Right kidney (tissue), 1 donor: ENCODE measurements at regions not wholly inside any gene's neighbourhood (a gene's known extent, or its start where the extent isn't known, plus 50 kb on each side); places are given as distances from the start of the nearest gene placed in this dataset.
A peak's percentile ranks its signal among the peaks of the same experiment; 100 is the strongest.
"Not testable (repeated sequence)": the region's sequence is repeated elsewhere in the genome, so short reads cannot be mapped to it uniquely, and the experiment has no call there.

Experiments
- DNase-seq: peaks from one replicate; pipeline ENCODE4 v3.0.0-alpha.2; 2016

DNA sequence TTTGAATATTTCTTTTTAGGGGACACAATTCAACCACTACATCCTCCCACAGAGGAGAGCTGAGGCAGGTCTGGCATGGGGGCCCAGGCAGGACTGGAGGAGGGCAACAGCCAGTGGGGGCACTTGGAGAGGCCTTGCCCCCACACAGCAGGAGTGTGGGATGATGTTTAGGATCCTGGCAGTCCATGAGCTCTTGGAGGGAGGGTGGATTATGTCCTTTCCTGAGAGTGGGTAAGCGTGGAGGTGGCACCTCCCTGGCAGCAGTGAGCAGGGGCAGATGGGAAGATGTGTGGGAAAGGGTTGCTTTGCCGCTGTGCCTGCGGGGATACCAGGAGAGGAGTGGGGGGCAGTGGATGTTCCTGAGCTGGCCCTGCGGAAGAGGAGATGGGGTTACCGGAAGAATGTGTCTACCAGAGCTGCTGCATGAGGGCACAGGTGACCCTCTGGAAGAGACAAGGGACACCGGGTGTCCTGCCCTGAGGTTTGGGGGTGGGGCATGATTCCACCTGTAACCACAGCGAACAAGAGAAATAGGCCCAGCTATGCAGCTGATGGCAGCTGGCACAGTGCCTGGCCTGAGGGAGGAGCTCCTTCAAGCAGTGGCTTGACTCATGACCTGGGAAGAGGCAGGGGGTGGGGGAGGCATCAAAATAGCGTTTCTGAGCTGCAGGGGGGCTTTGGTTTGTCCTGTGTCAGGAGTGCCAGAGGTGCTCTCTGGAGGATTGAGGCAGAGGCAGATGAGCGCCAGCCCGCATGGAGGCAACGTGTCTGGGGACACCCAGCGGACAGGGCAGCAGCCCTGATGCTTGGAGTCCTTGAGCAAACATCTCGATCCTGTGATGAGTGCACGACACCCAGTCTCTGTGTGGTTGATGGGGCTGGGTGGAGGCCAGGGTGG, 123.9 kb upstream of the TMPRSS2 start:
- no peak for DNase-seq

DNA sequence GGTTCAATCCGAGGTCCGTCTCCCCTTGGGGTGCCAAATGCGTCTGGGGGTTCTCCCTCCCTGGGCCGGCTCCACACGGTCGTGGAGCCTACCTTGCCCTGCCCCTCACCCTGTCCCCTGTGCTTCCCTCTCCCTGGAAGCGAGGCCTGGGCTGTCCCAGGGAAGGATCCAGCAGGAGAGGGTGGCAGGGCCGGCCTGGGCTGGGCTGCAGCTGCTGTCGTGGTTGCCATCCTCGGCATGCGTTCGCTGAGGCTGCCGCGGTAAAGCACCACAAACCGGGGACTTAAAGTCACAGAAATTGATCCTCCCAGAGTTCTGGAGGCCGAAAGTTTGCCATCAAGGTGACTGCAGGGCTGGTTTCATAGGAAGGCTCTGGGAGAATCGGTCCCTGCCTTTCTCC, 123.0 kb upstream of the TMPRSS2 start:
- DNase-seq, result no peak

DNA sequence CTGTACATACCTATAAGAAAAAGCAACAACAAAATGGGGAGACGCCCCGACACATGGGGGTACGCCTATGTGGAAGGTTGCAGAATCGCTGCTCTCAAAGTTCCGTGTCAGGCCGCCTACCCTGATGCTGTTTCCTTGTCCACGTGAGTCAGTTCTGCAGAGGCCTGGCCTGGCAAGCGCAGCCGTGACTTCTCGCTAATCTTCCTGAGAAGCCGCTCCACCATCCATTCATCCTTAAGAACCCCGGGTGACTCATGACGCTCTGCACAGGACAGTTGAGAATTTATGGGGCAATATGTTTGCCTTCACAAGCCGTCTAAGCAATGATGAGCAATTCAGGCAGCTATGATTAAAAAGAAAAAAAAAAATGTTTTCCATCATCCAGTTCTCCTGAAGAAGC, 122.3 kb upstream of the TMPRSS2 start:
- no peak for DNase-seq

DNA sequence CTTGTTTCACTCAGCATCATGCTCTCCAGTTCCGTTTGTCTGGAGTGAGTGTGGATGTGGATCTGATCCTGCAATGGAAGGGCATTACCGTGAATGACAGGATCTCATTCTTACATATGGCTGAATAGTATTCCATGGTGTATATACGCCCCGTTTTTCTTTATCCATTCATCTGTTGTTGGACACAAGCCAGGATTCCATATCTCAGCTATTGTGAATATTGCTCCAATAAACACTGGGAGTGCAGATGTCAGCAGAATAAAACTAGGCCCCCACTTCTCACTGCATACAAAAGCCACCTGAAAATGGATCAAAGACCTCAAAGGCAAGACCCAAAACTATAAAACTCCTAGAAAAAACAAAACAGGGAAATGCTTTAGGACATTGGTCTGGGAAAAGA, 120.3 kb upstream of the TMPRSS2 start:
- DNase-seq, result no peak

DNA sequence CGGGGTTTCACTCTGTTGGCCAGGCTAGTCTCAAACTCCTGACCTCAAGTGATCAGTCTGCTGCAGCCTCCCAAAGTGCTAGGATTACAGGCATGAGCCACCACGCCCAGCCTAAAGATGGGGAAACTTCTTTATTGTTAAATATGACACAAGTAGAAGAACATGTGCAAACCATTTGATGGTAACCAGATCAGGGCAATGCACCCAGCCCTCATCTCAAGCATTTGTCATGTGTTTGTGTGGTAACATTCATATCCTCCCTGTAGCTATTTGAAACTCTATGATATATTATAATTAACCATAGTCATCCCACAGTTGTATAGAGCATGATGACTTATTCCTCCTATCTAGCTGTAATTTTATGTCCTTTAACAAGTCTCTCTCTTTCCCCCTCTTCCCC, 119.5 kb upstream of the TMPRSS2 start:
- no peak for DNase-seq

DNA sequence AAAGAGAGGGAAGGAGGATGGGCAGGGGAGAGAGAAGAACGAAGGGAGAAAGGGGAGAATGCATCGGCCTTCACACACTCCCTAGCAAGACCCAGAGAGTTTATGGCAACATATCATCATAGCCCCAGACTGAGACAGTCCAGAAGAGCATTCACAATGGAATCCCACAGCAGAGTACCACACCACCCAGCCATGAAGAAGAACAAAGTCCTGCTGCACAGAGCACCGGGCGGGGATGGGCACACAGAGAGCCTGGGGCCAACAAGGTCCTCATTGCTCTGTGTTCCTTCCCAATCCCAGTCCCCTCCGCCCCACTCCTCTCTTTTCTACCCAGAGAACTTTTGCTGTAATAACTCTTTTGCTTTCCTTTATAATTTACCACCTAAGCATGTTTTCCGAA, 118.1 kb upstream of the TMPRSS2 start:
- DNase-seq, result no peak

DNA sequence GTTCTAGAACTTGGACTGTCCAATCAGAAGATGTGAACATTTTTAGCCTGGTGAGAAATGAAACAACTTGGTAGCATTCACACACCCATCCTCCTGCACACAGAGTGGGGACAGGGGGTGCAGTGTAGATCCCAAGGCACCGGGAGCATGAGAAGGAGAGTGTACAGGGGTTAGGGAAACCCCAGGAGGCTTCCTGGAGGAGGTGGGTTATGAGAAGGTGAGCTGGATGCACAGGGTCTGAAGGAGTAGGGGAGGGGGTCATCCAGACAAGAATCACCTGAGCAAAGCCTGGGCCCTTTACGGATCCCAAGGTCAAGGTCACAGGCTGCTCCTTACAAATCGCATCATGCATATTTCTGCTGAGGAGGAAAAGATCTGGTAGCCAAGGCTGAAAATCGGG, 117.5 kb upstream of the TMPRSS2 start:
- DNase-seq, result no peak

DNA sequence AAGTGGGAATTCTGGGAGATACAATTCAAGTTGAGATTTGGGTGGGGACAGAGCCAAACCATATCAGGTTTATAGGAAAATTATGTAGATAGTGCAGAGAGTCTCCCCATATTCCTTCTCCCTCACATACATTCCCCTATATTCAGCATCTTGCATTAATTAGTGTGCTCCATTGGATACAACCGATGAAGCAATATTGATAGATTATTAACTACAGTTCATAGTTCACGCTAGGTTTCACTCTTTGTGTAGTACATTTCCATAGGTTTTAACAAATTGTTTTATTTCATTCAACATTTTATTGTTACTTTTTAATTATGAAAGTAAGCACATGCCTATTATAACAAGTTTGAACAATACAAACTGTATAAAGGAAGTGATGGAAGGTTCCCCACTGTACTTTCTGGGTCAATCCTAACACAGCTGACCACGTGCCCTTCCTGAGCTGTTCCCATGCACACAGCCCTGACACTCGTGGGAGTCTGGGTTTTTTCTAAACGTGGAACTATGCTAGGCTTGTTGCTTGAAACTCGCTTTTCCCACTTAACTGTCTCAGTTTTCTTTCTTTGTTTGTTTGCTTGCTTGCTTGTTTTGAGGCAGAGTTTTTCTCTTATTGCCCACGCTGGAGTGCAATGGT, 116.8 kb upstream of the TMPRSS2 start:
- DNase-seq, result no peak

DNA sequence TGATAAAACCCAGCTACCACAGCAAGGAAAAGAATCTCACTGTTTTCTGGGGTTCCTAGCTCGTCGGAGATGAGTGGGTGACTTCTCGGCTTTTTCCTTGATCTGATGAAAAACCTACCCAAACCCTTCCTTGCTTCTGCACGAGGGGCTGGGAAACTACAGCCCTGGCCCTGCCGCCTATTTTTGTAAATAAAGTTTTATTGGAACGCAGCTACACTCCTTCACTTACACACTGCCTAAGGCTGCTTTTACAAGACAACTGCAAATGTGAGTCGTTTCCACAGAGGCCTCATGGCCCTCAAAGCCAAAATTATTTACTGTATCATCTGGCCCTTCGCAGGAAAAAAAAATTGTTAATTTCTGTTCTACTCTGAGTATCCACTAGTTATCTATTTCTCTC, 116.0 kb upstream of the TMPRSS2 start:
- no peak for DNase-seq

DNA sequence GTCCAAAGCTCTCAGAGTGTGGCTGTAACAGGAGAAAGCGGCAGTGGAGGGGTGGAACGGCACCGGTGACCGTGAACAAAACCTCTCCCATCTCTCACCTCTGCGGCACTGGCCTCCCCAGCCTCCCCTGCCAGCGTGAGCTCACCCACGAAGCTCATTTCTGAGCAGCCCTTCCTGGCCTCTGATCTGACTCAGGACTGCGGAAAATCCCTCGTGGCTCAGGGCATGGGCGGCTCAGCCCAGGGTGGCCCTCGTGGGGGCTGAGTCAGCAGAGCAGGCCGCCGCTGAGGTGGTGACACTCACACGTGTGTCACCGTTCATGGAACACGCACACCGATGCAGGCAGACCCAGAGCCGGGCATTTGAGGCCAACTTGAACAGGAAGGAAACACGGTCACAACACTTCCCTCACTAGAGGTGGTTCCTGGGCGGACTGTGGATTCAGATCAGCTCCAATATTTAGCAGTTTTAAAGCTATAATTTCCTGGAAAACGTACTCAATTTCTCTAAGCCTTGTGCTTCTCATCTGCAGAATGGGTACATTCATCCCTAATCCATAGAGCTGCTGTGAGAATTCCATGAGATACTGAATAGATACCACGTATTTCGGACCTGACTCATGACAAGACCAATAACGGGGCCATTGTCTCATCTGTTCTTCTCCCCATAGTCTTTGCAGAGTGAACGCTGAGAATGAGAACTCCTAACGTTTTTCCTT, 115.0 kb upstream of the TMPRSS2 start:
- DNase-seq, result no peak

DNA sequence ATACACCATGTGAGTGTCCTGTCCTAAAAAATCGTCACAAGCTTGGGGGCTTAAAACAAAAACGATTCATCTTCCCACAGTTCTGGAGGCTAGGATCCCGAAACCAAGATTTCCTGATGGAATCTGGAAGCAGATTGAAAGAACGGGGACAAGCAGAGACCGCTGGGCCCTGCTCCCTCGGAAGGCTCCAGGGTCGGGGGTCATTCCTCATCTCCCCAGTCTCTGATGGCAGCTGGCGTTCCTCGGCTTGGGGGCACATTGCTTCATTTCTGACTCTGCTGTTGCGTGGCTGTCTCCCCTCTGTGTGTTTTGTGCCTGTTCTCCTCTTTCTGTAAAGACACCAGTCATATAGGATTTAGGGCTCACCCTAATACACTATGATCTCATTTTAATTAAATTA, 114.2 kb upstream of the TMPRSS2 start:
- DNase-seq, result no peak

DNA sequence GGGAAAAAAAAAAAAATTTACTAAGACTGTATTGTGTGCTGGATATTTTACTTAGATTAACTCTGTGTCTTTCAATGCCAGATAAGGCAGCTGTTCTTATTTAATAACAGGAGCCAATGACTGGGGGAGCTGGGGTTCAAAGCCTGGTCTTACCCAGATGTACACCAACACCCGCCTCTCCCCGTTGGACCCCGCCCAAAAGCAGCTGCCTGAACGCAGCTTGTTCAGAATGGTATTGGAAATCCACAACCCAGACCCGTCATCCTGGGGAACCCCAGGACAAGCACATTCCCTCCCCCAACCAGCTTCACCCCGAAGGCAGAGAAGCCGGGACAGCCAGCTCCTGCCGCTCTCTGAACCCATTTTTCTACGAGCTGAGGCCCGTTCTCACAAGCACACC, 113.6 kb upstream of the TMPRSS2 start:
- no peak for DNase-seq

DNA sequence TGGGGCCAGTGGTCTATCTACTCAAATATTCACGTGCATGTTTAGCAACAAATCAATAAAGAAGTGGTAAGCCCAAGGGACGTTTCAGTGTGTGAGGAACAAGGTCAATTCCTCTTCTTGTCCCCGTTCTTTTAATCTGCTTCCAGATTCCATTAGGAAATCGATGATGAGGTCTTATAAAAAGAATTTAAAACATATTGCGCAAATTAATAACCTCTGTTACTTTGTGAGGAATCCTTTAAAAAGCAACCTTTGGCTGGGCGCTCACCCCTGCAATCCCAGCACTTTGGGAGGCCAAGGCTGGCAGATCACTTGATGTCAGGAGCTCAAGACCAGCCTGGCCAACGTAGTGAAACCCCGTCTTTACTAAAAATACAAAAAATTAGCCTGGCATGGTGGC, 113.0 kb upstream of the TMPRSS2 start:
- DNase-seq, result no peak

DNA sequence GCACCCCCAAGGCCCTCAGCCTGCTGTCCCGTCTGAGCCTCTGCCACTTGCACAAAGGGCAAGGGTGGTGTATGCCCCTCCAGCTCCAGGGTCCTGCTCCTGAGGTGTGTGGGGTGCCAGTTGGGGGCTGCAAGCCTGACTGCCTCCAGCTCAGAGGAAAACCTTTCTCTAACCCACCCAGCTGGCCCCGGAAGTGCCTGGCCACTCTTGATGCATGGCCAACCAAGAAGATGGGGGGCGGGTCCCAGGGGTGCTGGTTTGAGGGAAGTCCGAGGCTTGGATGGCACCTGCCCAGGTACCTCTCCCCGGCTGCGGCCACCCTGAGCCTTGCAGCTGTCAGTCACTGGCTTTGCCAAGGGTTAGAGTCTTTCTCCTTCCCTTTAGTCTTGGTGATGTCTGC, 112.6 kb upstream of the TMPRSS2 start:
- DNase-seq, result no peak

DNA sequence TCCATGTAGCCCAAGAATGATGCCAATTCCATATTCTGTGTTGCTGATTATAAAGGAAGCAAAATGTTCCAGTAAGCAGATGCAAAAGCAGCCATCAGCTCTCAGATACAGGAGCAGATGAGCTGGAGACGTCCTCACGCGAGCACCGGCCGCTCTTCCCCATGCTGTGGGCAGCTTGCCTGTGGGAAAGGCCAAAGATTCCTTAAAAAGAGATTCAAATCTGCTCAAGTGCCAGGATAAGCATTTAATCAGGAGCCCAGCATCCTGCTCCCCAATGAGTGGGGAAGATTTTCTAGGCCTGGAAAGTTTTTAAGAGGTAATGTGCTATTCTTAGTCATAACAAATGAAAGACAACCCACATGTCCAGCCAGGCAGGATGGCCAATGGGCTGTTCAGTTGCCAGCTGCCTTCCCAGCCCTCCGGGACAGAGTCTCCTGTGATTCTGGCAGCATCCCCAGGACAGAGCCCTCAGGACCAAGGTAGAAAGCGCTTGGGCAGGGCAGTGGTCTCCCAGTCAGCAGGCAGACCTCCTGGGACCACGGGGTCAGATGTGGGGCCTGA, 108.2 kb upstream of the TMPRSS2 start:
- DNase-seq, result no peak

DNA sequence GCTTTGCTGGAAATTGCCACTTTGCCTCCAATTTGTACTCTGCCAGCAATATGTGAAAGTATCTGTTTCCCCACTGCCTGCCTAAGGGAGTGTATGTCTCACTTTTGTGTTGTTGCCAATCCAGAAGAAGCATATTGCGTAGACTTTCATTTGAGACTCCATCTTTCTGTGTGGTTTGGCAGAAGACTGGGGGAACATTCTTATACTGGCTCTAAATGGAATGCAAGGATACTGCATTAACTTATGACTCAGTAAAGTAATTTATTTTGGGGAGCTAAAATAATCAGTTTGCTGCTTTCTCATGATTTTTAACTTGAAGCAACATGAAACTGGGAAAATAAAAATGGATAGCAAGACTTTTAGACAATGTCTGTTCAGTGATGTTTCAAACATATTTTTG, 107.7 kb upstream of the TMPRSS2 start:
- no peak for DNase-seq

DNA sequence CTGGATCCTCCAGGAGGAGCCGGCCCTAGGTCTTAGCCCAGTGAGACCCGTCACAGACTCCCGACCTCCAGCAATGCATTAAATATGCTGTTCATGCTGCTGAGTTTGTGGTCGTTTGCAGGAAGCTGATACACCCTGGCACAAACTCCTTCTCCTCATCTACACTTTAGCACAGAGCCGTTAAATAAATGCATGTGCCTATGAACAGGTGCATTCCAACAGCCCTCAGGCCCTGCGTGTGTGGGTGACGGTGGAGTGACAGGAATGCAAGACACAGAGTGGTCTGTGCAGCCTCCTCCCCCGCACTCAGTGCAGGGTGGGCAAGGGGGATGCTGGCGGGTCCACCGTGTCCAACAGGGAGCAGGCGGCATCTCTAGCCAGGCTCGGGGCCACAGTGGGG, 106.6 kb upstream of the TMPRSS2 start:
- no peak for DNase-seq

DNA sequence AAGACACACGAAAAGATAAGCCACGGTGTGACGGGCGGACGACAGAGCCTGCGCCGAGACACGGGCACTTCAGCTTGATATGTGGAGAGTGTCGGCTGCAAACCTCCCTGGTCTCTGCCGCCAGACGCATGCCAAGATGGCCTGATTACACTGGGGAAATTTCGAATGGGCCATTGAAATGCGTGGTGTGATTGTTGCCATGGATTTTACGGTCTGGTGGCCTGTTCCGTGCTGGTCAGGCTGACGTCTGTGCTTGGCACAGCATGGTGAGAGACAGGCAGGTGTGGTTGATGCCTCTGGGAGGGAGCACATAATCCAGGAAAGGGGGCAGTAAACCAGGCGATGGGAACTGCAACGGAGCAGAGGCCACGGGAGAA, 105.6 kb upstream of the TMPRSS2 start:
- DNase-seq, result no peak

DNA sequence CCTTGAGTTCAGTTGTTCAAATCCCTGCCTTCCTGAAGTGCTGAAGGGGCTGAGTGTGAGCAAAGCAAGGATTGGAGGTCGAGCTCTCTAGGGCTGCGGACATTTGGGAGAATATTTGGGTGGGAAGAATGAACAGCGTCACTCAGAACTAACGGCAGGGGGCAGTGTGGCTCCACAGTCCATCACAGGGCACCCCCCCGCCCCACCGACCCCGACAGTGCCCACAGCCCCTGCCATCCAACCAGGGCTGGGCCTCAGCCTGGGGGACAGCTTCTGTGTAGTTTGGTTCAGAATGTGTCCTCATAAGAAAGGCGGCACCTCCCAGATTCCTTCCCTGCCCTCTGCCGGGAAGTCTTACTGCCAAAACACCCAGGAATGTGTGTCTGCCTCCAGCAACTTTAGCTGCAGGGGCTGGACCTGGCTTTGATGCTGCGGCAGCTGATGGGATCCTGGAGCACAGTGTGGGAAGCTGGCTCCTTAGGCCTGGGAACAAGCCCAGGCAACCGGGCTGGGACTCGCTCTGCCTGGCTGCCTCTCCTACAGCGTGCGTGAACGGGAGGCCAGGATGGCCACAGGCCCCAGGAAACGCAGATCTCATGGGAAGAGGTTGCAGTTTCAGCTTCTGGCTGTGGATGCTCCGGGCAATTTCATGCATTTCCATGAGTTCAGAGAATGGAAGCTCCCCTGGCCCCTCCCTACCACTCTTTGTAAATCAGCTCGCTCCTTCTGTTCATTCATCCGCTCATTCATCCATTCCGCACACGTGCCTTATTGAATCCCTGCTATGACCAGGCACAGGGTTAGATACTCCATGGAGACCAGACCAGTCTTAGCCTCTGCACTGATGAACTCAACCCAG, 104.9 kb upstream of the TMPRSS2 start:
- peak; percentile 79 for DNase-seq

DNA sequence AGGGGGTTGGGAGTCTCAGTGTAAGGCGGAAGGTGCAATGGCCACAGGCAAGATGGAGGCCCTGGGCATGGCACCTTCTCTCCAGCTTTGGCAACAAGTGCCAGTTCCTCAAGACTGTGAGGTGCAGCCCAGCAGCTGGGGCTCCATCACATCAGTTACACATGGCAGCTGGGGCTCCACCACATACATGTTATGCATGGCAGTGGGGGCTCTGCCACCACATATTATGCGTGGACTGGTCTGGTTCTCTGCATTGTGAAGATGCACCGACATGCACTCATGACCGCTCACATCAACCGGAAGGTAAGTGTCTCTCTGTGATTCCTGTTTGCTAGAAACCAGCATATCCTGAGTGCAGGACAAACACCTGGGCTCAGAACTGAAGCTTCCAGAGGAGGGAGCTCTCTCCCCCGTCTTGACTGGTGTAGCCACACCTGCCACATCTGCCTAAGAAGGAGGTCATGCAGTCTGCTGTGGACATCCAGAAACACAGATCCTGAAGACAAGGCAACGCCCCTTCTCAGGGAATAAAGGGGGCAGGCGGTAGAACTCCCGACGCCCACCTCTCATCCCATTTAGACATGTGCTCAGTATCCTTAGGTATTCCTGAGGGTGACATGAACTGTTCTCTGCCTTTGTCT, 104.1 kb upstream of the TMPRSS2 start:
- peak; percentile 62 for DNase-seq

DNA sequence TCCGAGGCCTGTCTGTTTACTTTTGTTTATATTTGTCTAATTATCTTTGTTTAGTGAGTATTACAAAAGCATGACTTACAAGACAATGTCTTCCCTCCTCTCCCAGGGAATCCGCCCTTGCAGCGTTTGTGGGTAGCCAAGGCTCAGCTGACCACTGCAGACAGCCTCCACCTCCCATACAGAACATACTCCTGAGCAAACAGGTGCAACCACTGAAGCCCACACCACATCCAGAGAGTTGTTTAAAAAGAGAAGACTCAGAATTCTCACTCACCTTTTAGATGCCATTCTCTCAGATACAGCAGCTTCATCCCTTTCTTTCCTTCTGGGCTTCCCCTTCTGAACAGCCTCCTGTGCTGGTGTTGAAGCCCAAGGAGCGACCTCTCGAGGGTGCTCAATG, 103.5 kb upstream of the TMPRSS2 start:
- no peak for DNase-seq

DNA sequence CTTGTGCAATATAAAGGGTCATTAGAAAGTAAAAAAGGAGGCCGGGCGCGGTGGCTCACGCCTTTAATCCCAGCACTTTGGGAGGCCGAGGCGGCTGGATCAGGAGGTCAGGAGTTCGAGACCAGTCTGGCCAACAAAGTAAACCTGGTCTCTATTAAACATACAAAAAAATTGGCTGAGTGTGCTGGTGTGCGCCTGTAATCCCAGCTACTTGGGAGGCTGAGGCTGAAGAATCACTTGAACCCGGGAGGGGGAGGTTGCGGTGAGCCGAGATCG, 102.8 kb upstream of the TMPRSS2 start:
- not testable (repeated sequence) for DNase-seq
